ENCODE measurements at regions not wholly inside any gene's neighbourhood (a gene's known extent, or its start where the extent isn't known, plus 50 kb on each side); places are given as distances from the start of the nearest gene placed in this dataset.

- H3K4me3 Mint-ChIP-seq, result peak overlapping the region; percentile 24
- peaks cover 14% of the 10 kb centered on the region for H3K36me3 Mint-ChIP-seq (ENCODE audit: low read depth)
- H3K27ac Mint-ChIP-seq, result peak overlapping the region; percentile 66
- peaks cover 74% of the 10 kb centered on the region for H3K4me1 Mint-ChIP-seq (ENCODE audit: low read depth)
- ChIA-PET CTCF (interaction anchor here (1.2 to 4.8 kb wide), 7 partner anchors 12 to 112 kb away, joined by 3 to 55 read pairs (median 31); no protein-coding TSS in a partner anchor), POLR2A (interaction anchor here (0.6 to 1.6 kb wide), 4 partner anchors 48 to 366 kb away, joined by 3 to 5 read pairs (median 4); no protein-coding TSS in a partner anchor)
- H3K27me3 Mint-ChIP-seq (ENCODE audit: low read depth), result no peaks in the 10 kb centered on the region
- DNase-seq (no peak), ATAC-seq (no peak)
- no peaks in the 10 kb centered on the region for H3K9me3 Mint-ChIP-seq (ENCODE audit: insufficient read depth)
These were observed 275.1 kb upstream of the KLF14 start for GRCh38 chr7:131008840-131009711.

GRCh38 chr7:131010029-131010716, 276.2 kb upstream of the KLF14 start:
- POLR2A ChIA-PET, result interaction anchor here (0.8 to 1.6 kb wide), 3 partner anchors 50 to 54 kb away, joined by 3 to 5 read pairs (median 4); no protein-coding TSS in a partner anchor
- Mint-ChIP-seq H3K36me3 (ENCODE audit: low read depth) (peaks cover 6% of the 10 kb centered on the region), H3K4me1 (ENCODE audit: low read depth) (peaks cover 69% of the 10 kb centered on the region), H3K27me3 (ENCODE audit: low read depth) (no peaks in the 10 kb centered on the region), H3K9me3 (ENCODE audit: insufficient read depth) (no peaks in the 10 kb centered on the region), H3K27ac (peak overlapping the region; percentile 90), H3K4me3 (peak overlapping the region; percentile 57)
- ATAC-seq, result no peak
- no peak for DNase-seq
- CTCF ChIA-PET, result interaction anchor here (0.6 to 4.8 kb wide), 6 partner anchors 14 to 114 kb away, joined by 3 to 55 read pairs (median 24); no protein-coding TSS in a partner anchor

- Mint-ChIP-seq H3K27ac (peak overlapping the region; percentile 90), H3K4me3 (peak overlapping the region; percentile 57), H3K4me1 (ENCODE audit: low read depth) (peaks cover 68% of the 10 kb centered on the region), H3K36me3 (ENCODE audit: low read depth) (peaks cover 1% of the 10 kb centered on the region), H3K9me3 (ENCODE audit: insufficient read depth) (no peaks in the 10 kb centered on the region), H3K27me3 (ENCODE audit: low read depth) (no peaks in the 10 kb centered on the region)
- CTCF ChIA-PET, result interaction anchor here (1.5 to 4.2 kb wide), 6 partner anchors 29 to 114 kb away, joined by 8 to 40 read pairs (median 14); no protein-coding TSS in a partner anchor
- DNase-seq (no peak), ATAC-seq (peak; percentile 33)
- POLR2A ChIA-PET, result interaction anchor here (0.6 to 2.2 kb wide), 3 partner anchors 11 to 97 kb away, joined by 3 to 18 read pairs (median 3); no protein-coding TSS in a partner anchor
These were observed 276.9 kb upstream of the KLF14 start for GRCh38 chr7:131010717-131011431.

GRCh38 chr7:131011432-131011742, 277.4 kb upstream of the KLF14 start:
- Mint-ChIP-seq H3K4me3 (peak overlapping the region; percentile 34), H3K27ac (peak overlapping the region; percentile 90), H3K36me3 (ENCODE audit: low read depth) (peaks cover 1% of the 10 kb centered on the region), H3K27me3 (ENCODE audit: low read depth) (no peaks in the 10 kb centered on the region), H3K9me3 (ENCODE audit: insufficient read depth) (no peaks in the 10 kb centered on the region), H3K4me1 (ENCODE audit: low read depth) (peaks cover 68% of the 10 kb centered on the region)
- ChIA-PET CTCF (interaction anchor here (1.6 to 3.7 kb wide), 6 partner anchors 15 to 115 kb away, joined by 6 to 24 read pairs (median 10); no protein-coding TSS in a partner anchor), POLR2A (interaction anchor here (0.6 to 2.2 kb wide), 3 partner anchors 10 to 98 kb away, joined by 3 to 18 read pairs (median 3); no protein-coding TSS in a partner anchor)
- ATAC-seq, result peak; percentile 26
- DNase-seq, result no peak

GRCh38 chr7:131011976-131012375, 278.0 kb upstream of the KLF14 start:
- H3K27me3 Mint-ChIP-seq (ENCODE audit: low read depth), result no peaks in the 10 kb centered on the region
- H3K27ac Mint-ChIP-seq, result peak overlapping the region; percentile 59
- CTCF ChIA-PET, result interaction anchor here (1.0 to 3.7 kb wide), 9 partner anchors 8 to 115 kb away, joined by 3 to 24 read pairs (median 6); no protein-coding TSS in a partner anchor
- H3K9me3 Mint-ChIP-seq (ENCODE audit: insufficient read depth), result no peaks in the 10 kb centered on the region
- DNase-seq (no peak), ATAC-seq (no peak)
- H3K4me3 Mint-ChIP-seq, result peak overlapping the region; percentile 47
- POLR2A ChIA-PET, result interaction anchor here (0.9 to 2.2 kb wide), 2 partner anchors 52 to 98 kb away, joined by 3 to 18 read pairs; no protein-coding TSS in a partner anchor
- H3K4me1 Mint-ChIP-seq (ENCODE audit: low read depth), result peaks cover 66% of the 10 kb centered on the region
- peaks cover 1% of the 10 kb centered on the region for H3K36me3 Mint-ChIP-seq (ENCODE audit: low read depth)

- ATAC-seq (no peak), DNase-seq (no peak)
- H3K36me3 Mint-ChIP-seq (ENCODE audit: low read depth), result peaks cover 4% of the 10 kb centered on the region
- no peak overlapping the region for H3K4me3 Mint-ChIP-seq
- ChIA-PET POLR2A (interaction anchor here (2.2 kb wide), 1 partner anchor 53 kb away, joined by 18 read pairs; no protein-coding TSS in a partner anchor), CTCF (interaction anchor here (0.9 to 3.7 kb wide), 10 partner anchors 9 to 116 kb away, joined by 3 to 24 read pairs (median 6); no protein-coding TSS in a partner anchor)
- H3K27ac Mint-ChIP-seq, result peak overlapping the region; percentile 59
- H3K9me3 Mint-ChIP-seq (ENCODE audit: insufficient read depth), result no peaks in the 10 kb centered on the region
- H3K27me3 Mint-ChIP-seq (ENCODE audit: low read depth), result no peaks in the 10 kb centered on the region
- peaks cover 60% of the 10 kb centered on the region for H3K4me1 Mint-ChIP-seq (ENCODE audit: low read depth)
These were observed 278.5 kb upstream of the KLF14 start for GRCh38 chr7:131012477-131013031.

- Mint-ChIP-seq H3K27me3 (ENCODE audit: low read depth) (no peaks in the 10 kb centered on the region), H3K27ac (no peak overlapping the region), H3K4me3 (no peak overlapping the region), H3K36me3 (ENCODE audit: low read depth) (peaks cover 4% of the 10 kb centered on the region), H3K9me3 (ENCODE audit: insufficient read depth) (no peaks in the 10 kb centered on the region), H3K4me1 (ENCODE audit: low read depth) (peaks cover 50% of the 10 kb centered on the region)
- ChIA-PET POLR2A (interaction anchor here (0.6 kb wide), 1 partner anchor 321 kb away, joined by 3 read pairs; no protein-coding TSS in a partner anchor), CTCF (interaction anchor here (0.6 to 3.7 kb wide), 5 partner anchors 24 to 173 kb away, joined by 3 to 24 read pairs (median 3); no protein-coding TSS in a partner anchor)
- ATAC-seq (no peak), DNase-seq (no peak)
These were observed 279.7 kb upstream of the KLF14 start for GRCh38 chr7:131013716-131014115.

- Mint-ChIP-seq H3K4me3 (no peak overlapping the region), H3K9me3 (ENCODE audit: insufficient read depth) (no peaks in the 10 kb centered on the region), H3K36me3 (ENCODE audit: low read depth) (peaks cover 4% of the 10 kb centered on the region), H3K27ac (no peak overlapping the region), H3K27me3 (ENCODE audit: low read depth) (no peaks in the 10 kb centered on the region), H3K4me1 (ENCODE audit: low read depth) (peaks cover 39% of the 10 kb centered on the region)
- DNase-seq (no peak), ATAC-seq (no peak)
- CTCF ChIA-PET, result interaction anchor here (0.8 to 1.6 kb wide), 3 partner anchors 7 to 100 kb away, joined by 3 to 7 read pairs (median 4); no protein-coding TSS in a partner anchor
- POLR2A ChIA-PET, result no interaction called here
These were observed 281.1 kb upstream of the KLF14 start for GRCh38 chr7:131014906-131015656.

GRCh38 chr7:131015657-131015958, 281.6 kb upstream of the KLF14 start:
- DNase-seq, result no peak
- no peaks in the 10 kb centered on the region for H3K9me3 Mint-ChIP-seq (ENCODE audit: insufficient read depth)
- no peak overlapping the region for H3K4me3 Mint-ChIP-seq
- peaks cover 4% of the 10 kb centered on the region for H3K36me3 Mint-ChIP-seq (ENCODE audit: low read depth)
- H3K4me1 Mint-ChIP-seq (ENCODE audit: low read depth), result peaks cover 39% of the 10 kb centered on the region
- no peaks in the 10 kb centered on the region for H3K27me3 Mint-ChIP-seq (ENCODE audit: low read depth)
- no peak for ATAC-seq
- ChIA-PET CTCF (interaction anchor here (0.8 to 2.9 kb wide), 4 partner anchors 8 to 100 kb away, joined by 3 to 13 read pairs (median 4); no protein-coding TSS in a partner anchor), POLR2A (no interaction called here)
- H3K27ac Mint-ChIP-seq, result no peak overlapping the region

GRCh38 chr7:131016230-131016629, 282.2 kb upstream of the KLF14 start:
- H3K27me3 Mint-ChIP-seq (ENCODE audit: low read depth), result no peaks in the 10 kb centered on the region
- no peaks in the 10 kb centered on the region for H3K9me3 Mint-ChIP-seq (ENCODE audit: insufficient read depth)
- no peak overlapping the region for H3K4me3 Mint-ChIP-seq
- H3K36me3 Mint-ChIP-seq (ENCODE audit: low read depth), result peaks cover 2% of the 10 kb centered on the region
- H3K4me1 Mint-ChIP-seq (ENCODE audit: low read depth), result peaks cover 38% of the 10 kb centered on the region
- CTCF ChIA-PET, result interaction anchor here (0.8 to 2.9 kb wide), 5 partner anchors 8 to 120 kb away, joined by 3 to 13 read pairs (median 4); no protein-coding TSS in a partner anchor
- DNase-seq, result no peak
- POLR2A ChIA-PET, result no interaction called here
- no peak for ATAC-seq
- no peak overlapping the region for H3K27ac Mint-ChIP-seq

Measured in activated CD8-positive, alpha-beta T cell treated with anti-CD3 and anti-CD28 coated beads, Interleukin-2, amount 10 ng/mL, durations not matched to agents 7 days and 5 days (primary cell).